HEK293T (cell line): ENCODE measurements at regions not wholly inside any gene's neighbourhood (a gene's known extent, or its start where the extent isn't known, plus 50 kb on each side); places are given as distances from the start of the nearest gene placed in this dataset.

Experiments used
- FOXA1 ChIP-seq: fragments of 450-650 bp; IDR thresholded peaks from 2 replicates; pipeline ENCODE4 v1.6.1; 2016; ENCODE audit warnings: mild to moderate bottlenecking
- FOXK2 ChIP-seq: fragments of 450-650 bp; IDR thresholded peaks from 2 replicates; pipeline ENCODE4 v1.6.1; 2016; ENCODE audit warnings: mild to moderate bottlenecking
- FOXM1 ChIP-seq: fragments of 450-650 bp; IDR thresholded peaks from 2 replicates; pipeline ENCODE4 v1.6.1; 2017; ENCODE audit warnings: mild to moderate bottlenecking, borderline replicate concordance
- LEF1 ChIP-seq: fragments of 450-650 bp; IDR thresholded peaks from 2 replicates; pipeline ENCODE4 v1.6.1; 2017; ENCODE audit warnings: mild to moderate bottlenecking, borderline replicate concordance
- SP1 ChIP-seq: fragments of 450-650 bp; IDR thresholded peaks from 2 replicates; pipeline ENCODE4 v1.6.1; 2017
- SUZ12 ChIP-seq: fragments of 450-650 bp; IDR thresholded peaks from 2 replicates; pipeline ENCODE4 v1.6.1; 2016; ENCODE audit warnings: mild to moderate bottlenecking
- ZNF384 ChIP-seq: fragments of 450-650 bp; IDR thresholded peaks from 2 replicates; pipeline ENCODE4 v1.6.1; 2016

DNA sequence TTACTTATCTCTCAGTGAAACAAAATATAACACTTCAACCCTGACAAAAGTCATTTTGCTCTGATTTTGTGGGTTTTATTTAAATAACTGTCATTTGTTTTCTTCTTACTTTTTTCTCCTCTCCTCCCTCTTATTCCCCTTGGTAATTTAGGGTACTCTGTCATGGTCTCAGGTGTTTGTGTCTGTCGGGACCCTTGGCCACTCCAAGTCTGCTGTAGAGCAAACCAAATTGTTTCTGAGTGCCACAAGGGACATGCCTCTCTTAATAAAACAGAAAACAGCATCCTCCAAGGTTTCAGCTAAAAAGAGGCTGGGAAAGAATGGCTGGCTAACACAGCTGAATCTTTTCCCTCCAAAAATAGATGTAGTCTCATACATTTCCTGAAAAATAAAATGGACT lies 573.1 kb upstream of the KLF12 start:
- TF ChIP-seq SUZ12 (no peak), FOXA1 (no peak), FOXK2 (no peak), ZNF384 (no peak), SP1 (no peak), FOXM1 (no peak), LEF1 (no peak)
